ENCODE measurements at regions not wholly inside any gene's neighbourhood (a gene's known extent, or its start where the extent isn't known, plus 50 kb on each side); places are given as distances from the start of the nearest gene placed in this dataset.
"Not testable (repeated sequence)": the region's sequence is repeated elsewhere in the genome, so short reads cannot be mapped to it uniquely, and the experiment has no call there.

- Mint-ChIP-seq H3K36me3 (ENCODE audit: low read depth) (no peaks in the 10 kb centered on the region), H3K4me1 (ENCODE audit: low read depth) (no peaks in the 10 kb centered on the region), H3K27me3 (no peaks in the 10 kb centered on the region), H3K9me3 (peaks cover 13% of the 10 kb centered on the region), H3K27ac (no peak overlapping the region), H3K4me3 (no peak overlapping the region)
- intact Hi-C loops (cut with micrococcal nuclease), result no loop called here
Observed at GRCh38 chr7:34330308-34330707, 327.7 kb upstream of the NPSR1 start.

GRCh38 chr7:34331102-34331501 is 326.9 kb upstream of the NPSR1 start:
- Mint-ChIP-seq H3K4me1 (ENCODE audit: low read depth) (no peaks in the 10 kb centered on the region), H3K27me3 (no peaks in the 10 kb centered on the region), H3K27ac (no peak overlapping the region), H3K36me3 (ENCODE audit: low read depth) (no peaks in the 10 kb centered on the region), H3K4me3 (no peak overlapping the region), H3K9me3 (peaks cover 13% of the 10 kb centered on the region)
- intact Hi-C loops (cut with micrococcal nuclease), result no loop called here

- Mint-ChIP-seq H3K4me1 (ENCODE audit: low read depth) (no peaks in the 10 kb centered on the region), H3K9me3 (peaks cover 13% of the 10 kb centered on the region), H3K27ac (no peak overlapping the region), H3K4me3 (no peak overlapping the region), H3K27me3 (no peaks in the 10 kb centered on the region), H3K36me3 (ENCODE audit: low read depth) (no peaks in the 10 kb centered on the region)
- intact Hi-C loops (cut with micrococcal nuclease), result no loop called here
Observed at GRCh38 chr7:34332006-34332405, 326.0 kb upstream of the NPSR1 start.

GRCh38 chr7:34333184-34333583 is 324.8 kb upstream of the NPSR1 start:
- intact Hi-C loops (cut with micrococcal nuclease), result no loop called here
- H3K27ac Mint-ChIP-seq, result no peak overlapping the region
- no peaks in the 10 kb centered on the region for H3K4me1 Mint-ChIP-seq (ENCODE audit: low read depth)
- H3K36me3 Mint-ChIP-seq (ENCODE audit: low read depth), result no peaks in the 10 kb centered on the region
- no peaks in the 10 kb centered on the region for H3K27me3 Mint-ChIP-seq
- H3K4me3 Mint-ChIP-seq, result no peak overlapping the region
- peaks cover 19% of the 10 kb centered on the region for H3K9me3 Mint-ChIP-seq

DNA sequence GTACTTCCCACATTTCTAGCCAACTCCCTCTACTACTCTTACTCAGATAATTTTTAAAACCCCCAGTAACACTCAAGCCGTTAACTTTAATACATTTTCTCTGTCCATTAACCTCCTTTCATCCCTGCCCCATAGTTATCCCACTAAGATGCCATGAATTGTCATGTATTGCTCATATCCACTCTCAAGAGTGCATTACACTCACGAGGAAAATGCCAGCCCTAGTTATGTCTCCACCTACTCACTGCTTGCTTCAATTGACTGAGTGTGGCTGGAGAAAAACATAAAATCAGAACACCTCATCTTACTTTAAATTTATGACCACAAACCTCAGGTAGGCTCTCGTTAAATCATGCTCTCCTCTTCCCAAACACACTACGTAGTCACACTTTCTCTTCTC is 324.1 kb upstream of the NPSR1 start:
- intact Hi-C loops (cut with micrococcal nuclease), result no loop called here
- H3K27ac Mint-ChIP-seq, result no peak overlapping the region
- no peak overlapping the region for H3K4me3 Mint-ChIP-seq
- H3K9me3 Mint-ChIP-seq, result peaks cover 19% of the 10 kb centered on the region
- H3K36me3 Mint-ChIP-seq (ENCODE audit: low read depth), result no peaks in the 10 kb centered on the region
- no peaks in the 10 kb centered on the region for H3K27me3 Mint-ChIP-seq
- H3K4me1 Mint-ChIP-seq (ENCODE audit: low read depth), result no peaks in the 10 kb centered on the region

- peaks cover 19% of the 10 kb centered on the region for H3K9me3 Mint-ChIP-seq
- no peak overlapping the region for H3K4me3 Mint-ChIP-seq
- no peaks in the 10 kb centered on the region for H3K27me3 Mint-ChIP-seq
- H3K4me1 Mint-ChIP-seq (ENCODE audit: low read depth), result no peaks in the 10 kb centered on the region
- intact Hi-C loops (cut with micrococcal nuclease), result no loop called here
- H3K27ac Mint-ChIP-seq, result no peak overlapping the region
- no peaks in the 10 kb centered on the region for H3K36me3 Mint-ChIP-seq (ENCODE audit: low read depth)
Observed at GRCh38 chr7:34337163-34337562, 320.9 kb upstream of the NPSR1 start.

- intact Hi-C loops (cut with micrococcal nuclease), result no loop called here
Observed at GRCh38 chr7:34338961-34339526, 319.0 kb upstream of the NPSR1 start.

GRCh38 chr7:34341326-34341725 is 316.7 kb upstream of the NPSR1 start:
- Mint-ChIP-seq H3K4me1 (ENCODE audit: low read depth) (no peaks in the 10 kb centered on the region), H3K4me3 (no peak overlapping the region), H3K27me3 (no peaks in the 10 kb centered on the region), H3K9me3 (peaks cover 6% of the 10 kb centered on the region), H3K36me3 (ENCODE audit: low read depth) (no peaks in the 10 kb centered on the region), H3K27ac (no peak overlapping the region)
- intact Hi-C loops (cut with micrococcal nuclease), result no loop called here

More at GRCh38 chr7:34338961-34339526, 319.0 kb upstream of the NPSR1 start:
- H3K36me3 Mint-ChIP-seq (ENCODE audit: low read depth), result no peaks in the 10 kb centered on the region
- H3K4me1 Mint-ChIP-seq (ENCODE audit: low read depth), result no peaks in the 10 kb centered on the region
- H3K27me3 Mint-ChIP-seq, result no peaks in the 10 kb centered on the region
- peaks cover 11% of the 10 kb centered on the region for H3K9me3 Mint-ChIP-seq
- no peak overlapping the region for H3K27ac Mint-ChIP-seq
- H3K4me3 Mint-ChIP-seq, result no peak overlapping the region

GRCh38 chr7:34342387-34342786 is 315.6 kb upstream of the NPSR1 start:
- Mint-ChIP-seq H3K27me3 (no peaks in the 10 kb centered on the region), H3K27ac (no peak overlapping the region), H3K36me3 (ENCODE audit: low read depth) (no peaks in the 10 kb centered on the region), H3K4me3 (no peak overlapping the region), H3K9me3 (peaks cover 3% of the 10 kb centered on the region), H3K4me1 (ENCODE audit: low read depth) (no peaks in the 10 kb centered on the region)
- intact Hi-C loops (cut with micrococcal nuclease), result no loop called here

DNA sequence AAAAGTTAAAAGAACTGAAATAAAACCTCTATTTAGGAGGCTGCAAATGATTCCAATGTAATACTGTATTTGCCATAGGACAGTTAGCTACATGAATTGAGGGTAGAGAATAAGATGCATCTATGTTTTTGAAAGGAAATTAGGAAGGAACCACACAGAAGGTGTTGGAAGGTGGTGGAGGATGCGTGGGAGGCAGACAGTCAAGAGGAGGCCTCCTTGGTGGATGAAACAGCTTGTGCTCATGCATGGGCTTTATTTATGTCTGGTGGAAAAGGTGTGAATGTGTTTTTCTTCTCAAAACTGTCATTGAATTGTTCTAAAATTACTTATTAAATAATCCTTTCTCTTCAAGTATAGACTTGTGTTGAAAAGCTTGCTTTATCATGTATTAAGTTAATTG is 314.4 kb upstream of the NPSR1 start:
- Mint-ChIP-seq H3K4me3 (no peak overlapping the region), H3K27me3 (no peaks in the 10 kb centered on the region), H3K4me1 (ENCODE audit: low read depth) (no peaks in the 10 kb centered on the region), H3K36me3 (ENCODE audit: low read depth) (no peaks in the 10 kb centered on the region), H3K27ac (no peak overlapping the region), H3K9me3 (no peaks in the 10 kb centered on the region)
- intact Hi-C loops (cut with micrococcal nuclease), result no loop called here

DNA sequence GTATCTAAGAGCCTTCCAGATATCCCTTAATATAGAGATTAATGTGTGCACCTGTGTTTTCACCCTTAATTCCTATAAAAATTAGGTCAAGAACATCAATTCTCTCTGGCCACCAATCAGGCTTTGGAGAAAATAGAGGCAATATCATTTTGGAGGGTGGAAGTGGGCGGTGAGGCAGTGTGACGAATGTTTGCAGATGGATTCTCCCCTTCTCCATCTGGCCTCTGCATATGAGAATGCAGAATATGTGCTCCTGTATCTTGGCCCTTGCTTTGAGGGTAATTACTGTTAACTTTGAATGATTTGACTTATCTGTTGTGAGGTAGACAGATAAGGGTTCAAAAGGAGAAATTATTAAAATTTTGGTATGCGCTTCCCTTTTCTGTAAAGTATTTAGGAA is 304.0 kb upstream of the NPSR1 start:
- no peaks in the 10 kb centered on the region for H3K27me3 Mint-ChIP-seq

GRCh38 chr7:34354899-34355298 is 303.1 kb upstream of the NPSR1 start:
- no peak overlapping the region for H3K27ac Mint-ChIP-seq
- intact Hi-C loops (cut with micrococcal nuclease), result no loop called here
- no peaks in the 10 kb centered on the region for H3K4me1 Mint-ChIP-seq (ENCODE audit: low read depth)
- no peaks in the 10 kb centered on the region for H3K27me3 Mint-ChIP-seq
- H3K4me3 Mint-ChIP-seq, result no peak overlapping the region
- H3K9me3 Mint-ChIP-seq, result peaks cover 28% of the 10 kb centered on the region
- no peaks in the 10 kb centered on the region for H3K36me3 Mint-ChIP-seq (ENCODE audit: low read depth)

More for the DNA sequence above, 304.0 kb upstream of the NPSR1 start:
- H3K36me3 Mint-ChIP-seq (ENCODE audit: low read depth), result no peaks in the 10 kb centered on the region
- no peak overlapping the region for H3K27ac Mint-ChIP-seq
- no peak overlapping the region for H3K4me3 Mint-ChIP-seq
- H3K4me1 Mint-ChIP-seq (ENCODE audit: low read depth), result no peaks in the 10 kb centered on the region
- peaks cover 28% of the 10 kb centered on the region for H3K9me3 Mint-ChIP-seq
- intact Hi-C loops (cut with micrococcal nuclease), result no loop called here

DNA sequence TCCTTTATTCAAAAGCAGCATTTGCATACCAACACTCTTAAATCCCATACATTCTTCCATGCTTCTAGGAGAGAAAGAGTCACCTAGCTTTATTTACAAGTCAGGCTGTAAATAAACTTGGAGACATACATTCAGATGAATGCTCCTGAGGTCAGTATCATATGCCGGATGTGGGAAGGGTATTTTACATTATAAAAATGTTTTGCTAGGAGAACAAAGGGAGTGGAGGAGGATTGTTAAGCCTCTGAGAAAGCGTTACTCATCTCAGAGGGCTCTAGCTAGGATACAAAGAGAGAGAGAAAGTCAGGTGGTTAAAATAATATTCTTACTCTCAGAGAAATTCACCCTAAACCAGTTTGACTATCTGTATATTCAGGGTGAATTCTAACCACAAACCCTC is 300.9 kb upstream of the NPSR1 start:
- peaks cover 21% of the 10 kb centered on the region for H3K9me3 Mint-ChIP-seq
- intact Hi-C loops (cut with micrococcal nuclease), result no loop called here
- no peak overlapping the region for H3K4me3 Mint-ChIP-seq
- H3K27me3 Mint-ChIP-seq, result no peaks in the 10 kb centered on the region
- H3K4me1 Mint-ChIP-seq (ENCODE audit: low read depth), result no peaks in the 10 kb centered on the region
- H3K36me3 Mint-ChIP-seq (ENCODE audit: low read depth), result no peaks in the 10 kb centered on the region
- no peak overlapping the region for H3K27ac Mint-ChIP-seq

DNA sequence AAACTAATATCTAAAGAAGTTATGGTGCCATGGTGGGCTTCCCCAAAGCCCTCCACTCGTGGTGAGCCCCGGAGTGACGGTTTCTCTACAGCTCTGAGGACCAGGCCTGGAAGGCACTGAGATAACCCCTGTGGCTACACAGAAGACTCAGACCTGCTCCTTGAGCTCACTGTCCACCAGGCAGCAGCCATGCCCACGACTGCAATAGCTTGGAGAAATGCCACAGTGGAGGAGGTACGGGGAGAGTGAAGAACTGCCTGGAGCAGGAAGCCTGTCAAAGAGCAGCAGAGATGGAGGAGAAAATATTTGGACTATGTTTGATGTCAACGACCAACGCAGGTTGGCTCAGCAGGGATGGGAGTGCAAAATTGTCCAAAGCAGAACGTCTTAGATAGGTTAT is 300.1 kb upstream of the NPSR1 start:
- no peaks in the 10 kb centered on the region for H3K36me3 Mint-ChIP-seq (ENCODE audit: low read depth)
- peaks cover 21% of the 10 kb centered on the region for H3K9me3 Mint-ChIP-seq
- no peak overlapping the region for H3K4me3 Mint-ChIP-seq
- H3K27ac Mint-ChIP-seq, result no peak overlapping the region
- intact Hi-C loops (cut with micrococcal nuclease), result no loop called here
- H3K4me1 Mint-ChIP-seq (ENCODE audit: low read depth), result no peaks in the 10 kb centered on the region
- H3K27me3 Mint-ChIP-seq, result no peaks in the 10 kb centered on the region

GRCh38 chr7:34358578-34358977 is 299.4 kb upstream of the NPSR1 start:
- H3K4me1 Mint-ChIP-seq (ENCODE audit: low read depth); H3K27me3 Mint-ChIP-seq; H3K4me3 Mint-ChIP-seq; H3K27ac Mint-ChIP-seq; H3K36me3 Mint-ChIP-seq (ENCODE audit: low read depth); intact Hi-C loops (cut with micrococcal nuclease): not testable (repeated sequence)
- peaks cover 27% of the 10 kb centered on the region for H3K9me3 Mint-ChIP-seq

All from dendritic cell treated with granulocyte-macrophage colony-stimulating factor and Interleukin-4, amounts not matched to agents 40 ng/mL and 50 ng/mL, for 4 days (primary cell).